ENCODE measurements at regions not wholly inside any gene's neighbourhood (a gene's known extent, or its start where the extent isn't known, plus 50 kb on each side); places are given as distances from the start of the nearest gene placed in this dataset.

DNA sequence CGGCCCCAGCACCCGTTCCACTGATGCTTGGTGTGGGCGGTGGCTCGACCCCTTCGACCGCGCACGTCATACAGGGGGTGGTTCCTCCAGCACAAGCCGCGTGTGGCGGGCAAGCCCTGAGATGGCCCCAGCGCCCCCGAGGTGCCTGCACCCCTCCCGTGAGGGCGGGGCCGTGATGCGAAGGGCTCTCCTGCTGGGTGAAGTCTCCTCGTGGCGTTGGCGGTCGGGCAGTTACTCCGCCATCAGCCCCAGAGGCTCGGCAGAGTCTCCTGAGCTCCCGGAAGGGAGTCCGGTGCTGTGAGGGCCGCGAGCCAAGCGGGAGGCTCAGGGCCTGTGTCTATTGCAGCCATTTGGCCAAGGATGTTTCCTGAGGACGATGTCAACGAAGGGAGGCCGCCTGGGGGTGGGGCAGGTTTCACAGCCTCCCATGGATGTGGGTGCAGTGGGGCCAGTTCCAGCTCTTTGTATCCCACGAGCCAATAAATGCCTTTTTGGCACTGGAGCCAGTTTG is 78.1 kb upstream of the GALNT9 start:
- H3K27ac ChIP-seq: no peak overlapping the region
- H3K4me1 ChIP-seq: no peaks in the 10 kb centered on the region
- 47 to 65% methylated on average over 6 to 9 of the region's 32 CpGs for WGBS, 2 donors
- peaks cover 0 to 61% of the 10 kb centered on the region in 2 donors for H3K27me3 ChIP-seq
- no peaks in the 10 kb centered on the region for H3K9me3 ChIP-seq
- H3K4me3 ChIP-seq: no peak overlapping the region
- TF ChIP-seq, protein P1, sequence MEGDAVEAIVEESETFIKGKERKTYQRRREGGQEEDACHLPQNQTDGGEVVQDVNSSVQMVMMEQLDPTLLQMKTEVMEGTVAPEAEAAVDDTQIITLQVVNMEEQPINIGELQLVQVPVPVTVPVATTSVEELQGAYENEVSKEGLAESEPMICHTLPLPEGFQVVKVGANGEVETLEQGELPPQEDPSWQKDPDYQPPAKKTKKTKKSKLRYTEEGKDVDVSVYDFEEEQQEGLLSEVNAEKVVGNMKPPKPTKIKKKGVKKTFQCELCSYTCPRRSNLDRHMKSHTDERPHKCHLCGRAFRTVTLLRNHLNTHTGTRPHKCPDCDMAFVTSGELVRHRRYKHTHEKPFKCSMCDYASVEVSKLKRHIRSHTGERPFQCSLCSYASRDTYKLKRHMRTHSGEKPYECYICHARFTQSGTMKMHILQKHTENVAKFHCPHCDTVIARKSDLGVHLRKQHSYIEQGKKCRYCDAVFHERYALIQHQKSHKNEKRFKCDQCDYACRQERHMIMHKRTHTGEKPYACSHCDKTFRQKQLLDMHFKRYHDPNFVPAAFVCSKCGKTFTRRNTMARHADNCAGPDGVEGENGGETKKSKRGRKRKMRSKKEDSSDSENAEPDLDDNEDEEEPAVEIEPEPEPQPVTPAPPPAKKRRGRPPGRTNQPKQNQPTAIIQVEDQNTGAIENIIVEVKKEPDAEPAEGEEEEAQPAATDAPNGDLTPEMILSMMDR (IDR thresholded peaks at IDR 0.05): no peak
- TF ChIP-seq POLR2A (IDR thresholded peaks at IDR 0.05): no peak
- no peak for TF ChIP-seq EP300 (IDR thresholded peaks at IDR 0.05)
- DNase-seq (ENCODE audit: low spot score in 2 of 2): no peak
- H3K36me3 ChIP-seq: no peaks in the 10 kb centered on the region

DNA sequence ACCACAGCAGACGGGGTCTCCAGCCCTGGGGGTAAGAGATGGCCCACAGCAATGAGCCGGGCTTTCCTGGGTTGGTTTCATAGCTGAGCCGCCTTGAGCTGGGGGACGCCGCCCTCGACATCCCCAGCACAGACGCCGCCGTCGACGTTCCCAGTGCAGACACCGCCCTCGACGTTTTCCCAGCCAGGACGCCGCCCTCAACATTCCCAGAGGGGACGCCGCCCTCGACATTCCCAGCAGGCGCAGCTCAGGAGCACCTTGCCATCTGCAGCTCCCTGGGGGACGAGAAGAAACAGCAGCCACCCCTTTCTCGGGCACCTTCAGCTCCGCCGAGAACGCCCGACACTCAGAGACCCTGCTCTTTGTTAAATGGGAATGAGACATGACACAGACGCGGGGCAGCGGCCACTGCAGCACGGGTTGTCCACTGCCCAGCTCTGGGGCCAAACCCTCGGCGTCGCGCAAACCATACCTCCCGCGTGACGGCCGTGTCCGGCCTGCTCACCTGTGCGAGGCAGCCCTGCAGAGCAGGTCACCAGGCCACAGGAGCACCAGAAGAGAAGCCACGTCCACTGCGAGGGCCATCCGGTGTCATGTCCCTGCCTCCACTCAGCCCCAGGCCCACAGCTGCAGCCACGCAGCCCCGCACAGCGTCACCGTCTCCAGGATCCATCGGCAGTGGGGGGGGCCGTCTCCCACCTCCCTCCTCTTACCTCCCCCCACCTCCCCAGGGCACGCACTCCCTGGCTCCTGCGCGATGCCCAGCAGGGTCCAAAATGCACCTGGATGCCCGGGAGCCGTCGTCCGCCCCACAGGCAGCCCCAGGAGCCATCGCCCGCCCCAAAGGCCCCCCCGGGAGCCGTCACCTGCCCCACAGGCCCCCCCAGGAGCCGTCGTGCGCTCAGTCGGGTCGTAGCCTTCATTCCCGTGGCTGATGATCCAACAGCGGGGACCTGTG is 77.4 kb upstream of the GALNT9 start:
- Histone ChIP-seq H3K27me3 (peaks cover 0 to 68% of the 10 kb centered on the region in 2 donors), H3K9me3 (no peaks in the 10 kb centered on the region), H3K27ac (no peak overlapping the region), H3K36me3 (no peaks in the 10 kb centered on the region), H3K4me1 (no peaks in the 10 kb centered on the region), H3K4me3 (no peak overlapping the region)
- WGBS, 2 donors: 78 to 82% methylated on average over 50 to 57 of the region's 67 CpGs
- DNase-seq (ENCODE audit: low spot score in 2 of 2): no peak
- TF ChIP-seq POLR2A (IDR thresholded peaks at IDR 0.05) (no peak), EP300 (IDR thresholded peaks at IDR 0.05) (no peak)
- TF ChIP-seq, protein P1 (IDR thresholded peaks at IDR 0.05): no peak

DNA sequence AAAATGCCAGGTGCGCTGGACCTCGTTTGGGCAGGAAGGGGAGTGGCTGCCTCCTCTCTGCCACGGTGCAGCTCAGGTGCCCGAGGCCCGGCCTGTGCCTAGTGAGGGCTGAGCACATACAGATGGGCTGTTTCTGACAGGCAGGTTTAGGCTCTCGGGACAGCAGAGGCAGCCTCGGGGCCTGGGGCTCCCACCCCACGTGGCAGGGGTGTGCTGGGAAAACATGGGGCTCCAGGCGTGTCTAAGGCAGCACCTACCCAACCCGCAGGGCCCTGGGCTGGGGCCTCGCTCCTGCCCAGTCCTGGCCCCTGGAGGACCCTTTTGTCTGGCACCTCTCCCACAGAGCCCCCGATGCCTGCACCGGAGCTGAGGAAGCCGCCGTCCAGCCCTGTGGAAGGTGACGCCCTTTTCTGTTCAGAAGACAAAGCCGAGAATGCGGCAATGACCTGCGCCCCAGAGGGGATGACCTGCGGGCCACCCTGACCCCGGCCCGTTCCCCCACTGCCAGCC is 76.4 kb upstream of the GALNT9 start:
- 59 to 66% methylated on average over 5 to 8 of the region's 22 CpGs for WGBS, 2 donors
- Histone ChIP-seq H3K9me3 (no peaks in the 10 kb centered on the region), H3K36me3 (no peaks in the 10 kb centered on the region), H3K27ac (no peak overlapping the region), H3K4me1 (no peaks in the 10 kb centered on the region), H3K27me3 (peaks cover 0 to 76% of the 10 kb centered on the region in 2 donors), H3K4me3 (no peak overlapping the region)
- no peak for DNase-seq (ENCODE audit: low spot score in 2 of 2)
- TF ChIP-seq EP300 (IDR thresholded peaks at IDR 0.05) (no peak), POLR2A (IDR thresholded peaks at IDR 0.05) (no peak)
- TF ChIP-seq, protein P1 (IDR thresholded peaks at IDR 0.05): no peak

DNA sequence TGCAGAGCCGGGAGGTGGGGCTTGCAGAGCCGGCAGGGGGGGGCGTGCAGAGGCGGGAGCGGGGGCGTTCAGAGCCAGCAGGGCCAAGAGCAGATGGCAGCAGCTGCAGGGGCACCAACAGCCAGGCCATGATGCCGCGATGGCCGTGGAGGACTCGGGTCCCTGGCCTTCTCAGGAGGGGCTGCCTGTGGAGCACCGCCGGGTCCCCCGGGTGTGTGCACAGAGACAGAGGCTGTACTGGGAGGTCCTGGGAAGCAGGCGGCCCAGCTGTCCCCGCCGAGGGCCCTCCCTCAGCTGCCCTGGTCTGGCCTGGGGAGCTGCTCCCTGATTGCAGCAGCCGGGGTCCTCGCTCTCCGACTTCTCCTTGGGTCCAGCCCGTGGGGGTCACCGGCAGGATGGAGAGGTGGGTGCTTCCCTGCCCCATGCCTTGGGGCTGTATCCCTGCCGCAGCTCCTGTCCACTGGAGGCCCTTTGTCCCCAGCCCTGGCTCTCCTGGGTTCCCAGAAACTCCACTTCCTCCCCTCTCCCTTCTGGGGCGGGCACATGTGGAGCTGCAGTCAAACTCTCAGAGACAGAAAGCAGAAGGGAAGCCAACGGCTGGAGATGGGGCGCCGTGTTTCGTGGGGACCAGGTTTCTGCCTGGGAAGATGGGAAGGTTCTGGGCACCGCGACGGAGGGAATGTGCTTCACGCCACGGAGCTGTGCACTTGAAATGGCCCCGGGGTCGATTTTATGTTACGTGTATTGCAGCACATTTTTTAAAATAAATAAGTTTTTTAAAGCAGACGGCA is 75.8 kb upstream of the GALNT9 start:
- Histone ChIP-seq H3K27me3 (peaks cover 0 to 82% of the 10 kb centered on the region in 2 donors), H3K4me3 (no peak overlapping the region), H3K4me1 (no peaks in the 10 kb centered on the region), H3K36me3 (no peaks in the 10 kb centered on the region), H3K27ac (no peak overlapping the region), H3K9me3 (no peaks in the 10 kb centered on the region)
- DNase-seq (ENCODE audit: low spot score in 2 of 2): no peak
- 55 to 59% methylated on average over 24 to 29 of the region's 36 CpGs for WGBS, 2 donors
- TF ChIP-seq EP300 (IDR thresholded peaks at IDR 0.05) (no peak), POLR2A (IDR thresholded peaks at IDR 0.05) (no peak)
- TF ChIP-seq, protein P1 (IDR thresholded peaks at IDR 0.05): no peak
